ENCODE measurements at regions not wholly inside any gene's neighbourhood (a gene's known extent, or its start where the extent isn't known, plus 50 kb on each side); places are given as distances from the start of the nearest gene placed in this dataset.

GRCh38 chr12:58766513-58766870 lies 153.8 kb downstream of the LRIG3 start:
- H3K36me3 ChIP-seq (ENCODE audit: control insufficient read depth, insufficient read depth, low read length), result no peaks in the 10 kb centered on the region
- ChIA-PET CTCF (no interaction called here), POLR2A (ENCODE audit: unreplicated experiment) (no interaction called here)
- H4K8ac ChIP-seq (ENCODE audit: low read depth in 2 of 2, low read length in 2 of 2), result peak overlapping the region; percentile 12 to 30; a peak in 1 of 4 replicates
- H2BK120ac ChIP-seq (ENCODE audit: low read depth, low read length), result peak overlapping the region; percentile 35; the same call in 1 of the 2 replicates
- peak overlapping the region; percentile 98 for H3K18ac ChIP-seq (ENCODE audit: low read depth, low read length)
- H3K9ac ChIP-seq (ENCODE audit: low read depth, low read length), result 0 out of 2 replicates have a peak overlapping the region, but pooled peaks have one; percentile 17
- no peaks in the 10 kb centered on the region for H3K27me3 ChIP-seq (ENCODE audit: control insufficient read depth, insufficient read depth, low read length)
- peak overlapping the region; percentile 56; the same call in 1 of the 2 replicates for H2AK5ac ChIP-seq (ENCODE audit: low read depth, low read length)
- peak overlapping the region; percentile 87; the same call in 1 of the 2 replicates for H3K27ac ChIP-seq (ENCODE audit: insufficient read depth, low read length)
- no peak overlapping the region for H4K91ac ChIP-seq (ENCODE audit: insufficient read depth, low read depth, low read length)
- H3K4me3 ChIP-seq (ENCODE audit: insufficient read depth, low read depth, low read length), result no peak overlapping the region
- H4K20me1 ChIP-seq (ENCODE audit: insufficient read depth, low read length), result no peaks in the 10 kb centered on the region
- ATAC-seq (ENCODE audit: low read depth) (peak; percentile 15; the same call in 1 of the 2 replicates), DNase-seq (no peak)
- dilution Hi-C loops (cut with HindIII; ENCODE audit: low sequenced_read_pairs, unreplicated experiment), result no loop called here
- no peaks in the 10 kb centered on the region for H3K79me1 ChIP-seq (ENCODE audit: low read depth in 1 of 2, low read length in 2 of 2)
- BruUV-seq (replicated peaks), result no TSS peak
- H2AK9ac ChIP-seq (replicated peaks; ENCODE audit: low read depth, low read length, poor library complexity), result no peak overlapping the region
- H3K4me1 ChIP-seq (ENCODE audit: control insufficient read depth, insufficient read depth, low read length), result peaks cover 9% of the 10 kb centered on the region
- H2BK5ac ChIP-seq (ENCODE audit: low read depth, low read length, poor library complexity, severe bottlenecking), result peak overlapping the region; percentile 58
- in situ Hi-C loops (cut with MboI; ENCODE audit: low sequenced_read_pairs), result no loop called here
- peak overlapping the region; percentile 66 for H3K4me2 ChIP-seq (ENCODE audit: low read depth, low read length)
- no peaks in the 10 kb centered on the region for H3K9me3 ChIP-seq (ENCODE audit: control insufficient read depth, insufficient read depth, low read length)
- H4K5ac ChIP-seq (ENCODE audit: low read depth, low read length), result peak overlapping the region; percentile 96
- intact Hi-C loops (cut with micrococcal nuclease), result loop anchor here (10.0 kb wide), 3 partner anchors 222 to 422 kb away; no protein-coding TSS in a partner anchor
- TF ChIP-seq MXI1 (IDR thresholded peaks at IDR 0.05; ENCODE audit: borderline replicate concordance, low read depth, low read length) (no peak), NFE2L2 (IDR thresholded peaks at IDR 0.05; ENCODE audit: low read depth, low read length) (no peak), CHD1 (IDR thresholded peaks at IDR 0.05; ENCODE audit: low read depth, low read length) (no peak), BHLHE40 (IDR thresholded peaks at IDR 0.05; ENCODE audit: low read depth, low read length) (no peak), MAFK (IDR thresholded peaks at IDR 0.05; ENCODE audit: low read depth, low read length) (no peak), USF2 (IDR thresholded peaks at IDR 0.05; ENCODE audit: low read depth, low read length) (no peak)
- peak overlapping the region; percentile 44; the same call in 1 of the 2 replicates for H3K14ac ChIP-seq (replicated peaks; ENCODE audit: low read depth, low read length)
- WGBS, 2 experiments (ENCODE audit: extremely low coverage in 2 of 2, insufficient read length in 1 of 2), result no CpG with 5 or more reads among the region's 3 CpGs
- H2BK20ac ChIP-seq (ENCODE audit: low read depth, low read length), result 0 out of 2 replicates have a peak overlapping the region, but pooled peaks have one; percentile 38
- H3K23ac ChIP-seq (ENCODE audit: low read depth, low read length), result 0 out of 2 replicates have a peak overlapping the region, but pooled peaks have one; percentile 41
- H3K9me1 ChIP-seq (ENCODE audit: insufficient read depth, low read length), result peaks cover 4% of the 10 kb centered on the region
- peak overlapping the region; percentile 70 for H3K4ac ChIP-seq (ENCODE audit: low read depth, low read length)
- H2BK15ac ChIP-seq (ENCODE audit: low read depth, low read length), result no peak overlapping the region
- no peak overlapping the region for H2AFZ ChIP-seq (replicated peaks; ENCODE audit: low read length, poor library complexity)
- no peak overlapping the region for H3K56ac ChIP-seq (ENCODE audit: extremely low read depth, insufficient read depth, low read length)
